ENCODE measurements at regions not wholly inside any gene's neighbourhood (a gene's known extent, or its start where the extent isn't known, plus 50 kb on each side); places are given as distances from the start of the nearest gene placed in this dataset.

- dilution Hi-C loops (cut with MboI; ENCODE audit: extremely low pct_ligation_motif_present, low sequenced_read_pairs) = no loop called here
- FAIRE-seq (no peak), DNase-seq (ENCODE audit: low read depth, low spot score) (no peak)
- Histone ChIP-seq H3K79me2 (ENCODE audit: control insufficient read depth, insufficient read depth, low read length) (no peaks in the 10 kb centered on the region), H3K9me3 (ENCODE audit: control insufficient read depth, low read depth, low read length) (no peaks in the 10 kb centered on the region), H3K9ac (ENCODE audit: control insufficient read depth, extremely low read depth, insufficient read depth, low read length) (no peak overlapping the region), H3K36me3 (ENCODE audit: control insufficient read depth in 2 of 2, extremely low read depth in 1 of 2, insufficient read depth in 2 of 2, low read length in 2 of 2) (no peaks in the 10 kb centered on the region), H3K27me3 (ENCODE audit: control insufficient read depth, extremely low read depth, insufficient read depth, low read length) (no peaks in the 10 kb centered on the region), H3K27ac (ENCODE audit: control insufficient read depth, insufficient read depth, low read length) (no peak overlapping the region), H4K20me1 (ENCODE audit: control insufficient read depth, extremely low read depth, insufficient read depth, low read length) (no peaks in the 10 kb centered on the region), H3K4me1 (ENCODE audit: control insufficient read depth, extremely low read depth, insufficient read depth, low read length) (no peaks in the 10 kb centered on the region), H3K4me3 (ENCODE audit: control insufficient read depth in 2 of 3, extremely low read depth in 1 of 3, insufficient read depth in 2 of 3, low read depth in 1 of 3, low read length in 3 of 3) (no peak overlapping the region), H3K9me1 (ENCODE audit: control insufficient read depth, extremely low read depth, insufficient read depth, low read length) (no peaks in the 10 kb centered on the region), H3K4me2 (ENCODE audit: control insufficient read depth, extremely low read depth, insufficient read depth, low read depth, low read length) (no peak overlapping the region), H2AFZ (ENCODE audit: control insufficient read depth, low read length) (no peak overlapping the region)
- no peak for TF ChIP-seq EZH2 (IDR thresholded peaks at IDR 0.05; ENCODE audit: low read length)
- no peak for TF ChIP-seq CTCF (optimal IDR thresholded peaks at IDR 0.05 in 1 of 3, IDR thresholded peaks at IDR 0.05 in 1 of 3, conservative IDR thresholded peaks at IDR 0.05 in 1 of 3; ENCODE audit: extremely low read depth in 1 of 3, insufficient read depth in 2 of 3, low read length in 3 of 3)
These were observed 618.7 kb upstream of the BRINP3 start for GRCh38 chr1:191096405-191096804.

- H3K9me3 ChIP-seq (ENCODE audit: control insufficient read depth, low read depth, low read length) = no peaks in the 10 kb centered on the region
- DNase-seq (ENCODE audit: low read depth, low spot score) (no peak), FAIRE-seq (no peak)
- H3K9ac ChIP-seq (ENCODE audit: control insufficient read depth, extremely low read depth, insufficient read depth, low read length) = no peak overlapping the region
- H3K79me2 ChIP-seq (ENCODE audit: control insufficient read depth, insufficient read depth, low read length) = no peaks in the 10 kb centered on the region
- H3K27ac ChIP-seq (ENCODE audit: control insufficient read depth, insufficient read depth, low read length) = no peak overlapping the region
- dilution Hi-C loops (cut with MboI; ENCODE audit: extremely low pct_ligation_motif_present, low sequenced_read_pairs) = no loop called here
- TF ChIP-seq EZH2 (IDR thresholded peaks at IDR 0.05; ENCODE audit: low read length) (no peak), CTCF (optimal IDR thresholded peaks at IDR 0.05 in 1 of 3, IDR thresholded peaks at IDR 0.05 in 1 of 3, conservative IDR thresholded peaks at IDR 0.05 in 1 of 3; ENCODE audit: extremely low read depth in 1 of 3, insufficient read depth in 2 of 3, low read length in 3 of 3) (no peak)
- H2AFZ ChIP-seq (ENCODE audit: control insufficient read depth, low read length) = no peak overlapping the region
- no peaks in the 10 kb centered on the region for H4K20me1 ChIP-seq (ENCODE audit: control insufficient read depth, extremely low read depth, insufficient read depth, low read length)
- no peak overlapping the region for H3K4me2 ChIP-seq (ENCODE audit: control insufficient read depth, extremely low read depth, insufficient read depth, low read depth, low read length)
- H3K36me3 ChIP-seq (ENCODE audit: control insufficient read depth in 2 of 2, extremely low read depth in 1 of 2, insufficient read depth in 2 of 2, low read length in 2 of 2) = no peaks in the 10 kb centered on the region
- H3K4me1 ChIP-seq (ENCODE audit: control insufficient read depth, extremely low read depth, insufficient read depth, low read length) = no peaks in the 10 kb centered on the region
- H3K9me1 ChIP-seq (ENCODE audit: control insufficient read depth, extremely low read depth, insufficient read depth, low read length) = no peaks in the 10 kb centered on the region
- H3K4me3 ChIP-seq (ENCODE audit: control insufficient read depth in 2 of 3, extremely low read depth in 1 of 3, insufficient read depth in 2 of 3, low read depth in 1 of 3, low read length in 3 of 3) = no peak overlapping the region
- H3K27me3 ChIP-seq (ENCODE audit: control insufficient read depth, extremely low read depth, insufficient read depth, low read length) = no peaks in the 10 kb centered on the region
These were observed 622.0 kb upstream of the BRINP3 start for GRCh38 chr1:191099696-191100095.

All from keratinocyte (primary cell).